ENCODE measurements at regions not wholly inside any gene's neighbourhood (a gene's known extent, or its start where the extent isn't known, plus 50 kb on each side); places are given as distances from the start of the nearest gene placed in this dataset.

DNA sequence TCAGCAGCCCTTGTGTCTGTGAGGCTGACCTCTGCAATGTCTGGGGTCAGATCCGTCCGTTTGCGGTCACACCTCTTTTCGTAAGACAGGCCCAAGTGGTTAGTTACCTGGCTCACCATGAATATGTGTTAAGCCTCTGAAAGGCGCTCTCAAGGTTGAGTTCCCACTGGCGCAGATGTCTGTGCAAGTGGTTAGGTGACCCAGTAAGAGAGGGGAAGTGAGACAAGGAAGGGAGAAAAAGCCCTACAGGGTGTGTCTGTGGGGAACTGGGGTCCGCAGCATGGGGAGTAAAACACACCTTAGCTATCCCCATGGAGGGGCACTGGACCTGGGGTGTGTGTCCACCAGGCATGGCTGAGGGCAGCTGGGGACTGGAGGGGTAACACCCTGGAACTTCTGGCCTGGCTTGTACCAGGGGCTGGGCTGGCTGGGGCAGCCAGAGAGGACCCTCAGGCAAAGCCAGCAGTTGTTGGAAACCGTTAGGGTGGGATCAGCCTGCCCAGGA, 391.6 kb upstream of the PROK2 start:
- Histone ChIP-seq H3K79me2 (ENCODE audit: control insufficient read depth, insufficient read depth, low read length) (no peaks in the 10 kb centered on the region), H3K9me3 (replicated peaks; ENCODE audit: control insufficient read depth, insufficient read depth, low read length) (no peaks in the 10 kb centered on the region), H2AFZ (ENCODE audit: low read depth, low read length) (no peak overlapping the region), H4K20me1 (replicated peaks; ENCODE audit: control insufficient read depth, extremely low read depth, insufficient read depth, low read length) (no peaks in the 10 kb centered on the region), H3K27ac (ENCODE audit: insufficient read depth, low read depth, low read length) (no peak overlapping the region), H3K4me3 (replicated peaks in 1 of 3; ENCODE audit: insufficient read depth in 1 of 3, low read depth in 1 of 3, low read length in 3 of 3) (no peak overlapping the region), H3K9me1 (replicated peaks; ENCODE audit: control insufficient read depth, extremely low read depth, insufficient read depth, low read length) (no peaks in the 10 kb centered on the region), H3K9ac (replicated peaks; ENCODE audit: extremely low read depth, insufficient read depth, low read length) (no peak overlapping the region), H3K4me1 (ENCODE audit: control insufficient read depth, extremely low read depth, insufficient read depth, low read length) (peaks cover 5% of the 10 kb centered on the region), H3K36me3 (ENCODE audit: control insufficient read depth in 2 of 2, extremely low read depth in 1 of 2, insufficient read depth in 2 of 2, low read length in 2 of 2) (no peaks in the 10 kb centered on the region), H3K27me3 (ENCODE audit: control insufficient read depth in 2 of 2, insufficient read depth in 2 of 2, low read length in 2 of 2) (peaks cover 4 to 9% of the 10 kb centered on the region in 2 experiments), H3K4me2 (ENCODE audit: insufficient read depth, low read length) (no peak overlapping the region)
- CTCF ChIA-PET, result no interaction called here
- DNase-seq (ENCODE audit: low read depth, low spot score) (no peak), FAIRE-seq (no peak)
- dilution Hi-C loops (cut with MboI; ENCODE audit: extremely low pct_ligation_motif_present, low sequenced_read_pairs) (no loop called here), intact Hi-C loops (cut with micrococcal nuclease) (no loop called here)
- no TSS peak for BruUV-seq (replicated peaks)
- POLR2A ChIA-PET, result no interaction called here
- TF ChIP-seq GATA2 (IDR thresholded peaks at IDR 0.05; ENCODE audit: insufficient read depth, insufficient read length, low read depth, low read length) (no peak), MYC (IDR thresholded peaks at IDR 0.05; ENCODE audit: low read depth, low read length) (no peak), POLR2A (IDR thresholded peaks at IDR 0.05; ENCODE audit: low read depth, low read length) (no peak), EZH2 (IDR thresholded peaks at IDR 0.05; ENCODE audit: borderline replicate concordance, low read depth, low read length, severe bottlenecking) (no peak), FOS (IDR thresholded peaks at IDR 0.05; ENCODE audit: borderline replicate concordance, insufficient read depth, low read length) (no peak), POLR2AphosphoS5 (IDR thresholded peaks at IDR 0.05; ENCODE audit: insufficient read depth, low read depth, low read length) (no peak), JUN (IDR thresholded peaks at IDR 0.05; ENCODE audit: borderline replicate concordance, insufficient read depth, insufficient read length, low read depth) (no peak)
- TF ChIP-seq, protein P1, sequence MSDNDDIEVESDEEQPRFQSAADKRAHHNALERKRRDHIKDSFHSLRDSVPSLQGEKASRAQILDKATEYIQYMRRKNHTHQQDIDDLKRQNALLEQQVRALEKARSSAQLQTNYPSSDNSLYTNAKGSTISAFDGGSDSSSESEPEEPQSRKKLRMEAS (IDR thresholded peaks at IDR 0.05; ENCODE audit: insufficient read depth, insufficient read length), result no peak
- TF ChIP-seq, protein P2, sequence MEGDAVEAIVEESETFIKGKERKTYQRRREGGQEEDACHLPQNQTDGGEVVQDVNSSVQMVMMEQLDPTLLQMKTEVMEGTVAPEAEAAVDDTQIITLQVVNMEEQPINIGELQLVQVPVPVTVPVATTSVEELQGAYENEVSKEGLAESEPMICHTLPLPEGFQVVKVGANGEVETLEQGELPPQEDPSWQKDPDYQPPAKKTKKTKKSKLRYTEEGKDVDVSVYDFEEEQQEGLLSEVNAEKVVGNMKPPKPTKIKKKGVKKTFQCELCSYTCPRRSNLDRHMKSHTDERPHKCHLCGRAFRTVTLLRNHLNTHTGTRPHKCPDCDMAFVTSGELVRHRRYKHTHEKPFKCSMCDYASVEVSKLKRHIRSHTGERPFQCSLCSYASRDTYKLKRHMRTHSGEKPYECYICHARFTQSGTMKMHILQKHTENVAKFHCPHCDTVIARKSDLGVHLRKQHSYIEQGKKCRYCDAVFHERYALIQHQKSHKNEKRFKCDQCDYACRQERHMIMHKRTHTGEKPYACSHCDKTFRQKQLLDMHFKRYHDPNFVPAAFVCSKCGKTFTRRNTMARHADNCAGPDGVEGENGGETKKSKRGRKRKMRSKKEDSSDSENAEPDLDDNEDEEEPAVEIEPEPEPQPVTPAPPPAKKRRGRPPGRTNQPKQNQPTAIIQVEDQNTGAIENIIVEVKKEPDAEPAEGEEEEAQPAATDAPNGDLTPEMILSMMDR (IDR thresholded peaks at IDR 0.05; ENCODE audit: extremely low read depth in 1 of 2, insufficient read depth in 1 of 2, low read depth in 1 of 2, low read length in 2 of 2), result no peak

Data from endothelial cell of umbilical vein (primary cell).